Amygdala (tissue), 56 donors: ENCODE measurements at regions not wholly inside any gene's neighbourhood (a gene's known extent, or its start where the extent isn't known, plus 50 kb on each side); places are given as distances from the start of the nearest gene placed in this dataset.
"Not testable (repeated sequence)": the region's sequence is repeated elsewhere in the genome, so short reads cannot be mapped to it uniquely, and the experiment has no call there.

Source experiments
- DNase-seq, 56 donors: peaks; one replicate each; lab custom pipeline; 2025; lab: John Stamatoyannopoulos, UW

DNA sequence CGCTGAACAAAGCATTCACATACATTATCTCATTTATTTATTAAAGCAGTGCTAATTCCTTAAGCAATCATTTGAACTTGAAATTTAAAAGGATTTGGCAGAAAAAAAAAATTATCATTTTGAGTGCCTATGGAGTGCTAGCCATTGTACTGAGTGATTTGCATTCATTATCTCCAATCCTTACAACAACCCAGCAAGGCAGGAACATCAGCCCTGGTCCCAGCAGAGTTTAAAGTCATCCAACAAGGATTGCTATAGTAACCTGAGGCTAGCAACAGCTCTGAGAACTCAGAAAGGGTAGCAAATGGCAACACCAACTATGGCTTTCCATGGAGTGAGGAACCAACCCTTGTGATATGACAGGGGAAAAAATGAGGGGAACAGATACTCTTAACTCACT is 237.6 kb upstream of the SETMAR start:
- DNase-seq = no peak

DNA sequence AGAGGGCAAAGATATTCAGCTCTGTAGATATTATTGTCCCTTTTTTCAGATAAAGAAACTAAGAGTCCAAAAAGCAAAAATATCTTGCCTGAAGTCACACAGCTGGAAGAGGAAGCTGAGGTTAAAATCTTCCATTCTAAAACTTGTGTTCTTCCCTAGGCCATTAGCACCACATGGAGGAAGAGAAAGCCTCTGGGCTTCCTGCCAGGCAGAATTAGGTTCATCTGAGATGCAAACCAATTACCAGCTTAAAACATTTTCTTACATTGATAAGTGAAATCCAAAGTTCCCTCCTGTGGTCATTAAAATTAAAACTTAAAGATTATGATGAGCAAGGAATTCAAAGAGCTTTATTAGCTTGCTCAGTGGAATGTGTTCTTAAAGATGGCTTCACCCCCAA is 235.3 kb upstream of the SETMAR start:
- no peak for DNase-seq

- no peak for DNase-seq
Observed at GRCh38 chr3:4069796-4070195, 233.4 kb upstream of the SETMAR start.

GRCh38 chr3:4071481-4072184 is 231.5 kb upstream of the SETMAR start:
- DNase-seq = no peak

DNA sequence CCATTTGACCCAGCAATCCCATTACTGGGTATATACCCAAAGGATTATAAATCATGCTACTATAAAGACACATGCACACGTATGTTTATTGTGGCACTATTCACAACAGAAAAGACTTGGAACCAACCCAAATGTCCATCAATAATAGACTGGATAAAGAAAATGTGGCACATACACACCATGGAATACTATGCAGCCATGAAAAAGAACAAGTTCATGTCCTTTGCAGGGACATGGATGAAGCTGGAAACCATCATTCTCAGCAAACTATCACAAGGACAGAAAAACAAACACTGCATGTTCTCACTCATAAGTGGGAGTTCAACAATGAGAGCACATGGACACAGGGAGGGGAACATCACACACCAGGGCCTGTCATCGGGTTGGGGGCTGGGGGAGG is 225.9 kb upstream of the SETMAR start:
- not testable (repeated sequence) for DNase-seq

- no peak for DNase-seq
Observed at GRCh38 chr3:4077950-4078349, 225.2 kb upstream of the SETMAR start.

GRCh38 chr3:4078903-4079302 is 224.3 kb upstream of the SETMAR start:
- DNase-seq = no peak

DNA sequence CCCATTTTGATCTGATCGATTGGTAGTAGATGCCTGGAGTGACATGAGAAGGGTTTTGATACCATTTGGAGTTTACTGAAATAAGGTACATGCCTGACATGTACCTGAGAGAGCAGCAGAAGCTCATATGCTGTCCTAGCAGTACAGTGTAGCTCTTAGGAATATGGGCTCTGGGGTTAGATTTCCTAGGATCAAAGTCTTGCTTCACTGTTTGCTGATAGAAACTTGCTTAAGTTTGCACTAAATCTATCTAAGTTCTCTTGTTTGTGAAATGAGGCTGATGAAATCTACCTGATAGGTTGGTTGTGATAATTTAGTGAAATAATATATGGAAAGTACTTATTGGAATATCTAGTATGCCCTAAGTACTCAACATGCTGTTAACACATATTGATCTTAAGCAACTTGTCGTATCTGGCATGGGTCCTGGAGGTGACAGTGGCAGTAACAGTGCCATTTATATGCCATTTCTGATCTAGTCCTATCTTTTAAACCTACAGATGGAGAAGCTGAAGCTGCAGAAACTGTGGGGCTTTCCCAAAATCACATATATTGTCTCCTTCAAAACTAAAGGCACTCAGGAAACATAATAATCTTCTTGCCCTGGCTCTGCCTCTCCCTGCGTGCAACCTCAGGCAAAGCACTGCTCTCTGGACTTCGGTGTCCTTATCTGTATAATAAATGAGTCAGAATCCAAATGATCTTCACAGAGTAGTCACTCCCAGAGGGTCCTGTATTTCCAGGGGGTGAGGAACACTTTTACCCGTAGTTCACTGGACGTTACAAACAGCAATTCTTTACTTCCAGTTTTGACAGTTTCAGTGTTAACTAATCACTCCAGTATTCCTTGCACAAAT is 223.6 kb upstream of the SETMAR start:
- no peak for DNase-seq

DNA sequence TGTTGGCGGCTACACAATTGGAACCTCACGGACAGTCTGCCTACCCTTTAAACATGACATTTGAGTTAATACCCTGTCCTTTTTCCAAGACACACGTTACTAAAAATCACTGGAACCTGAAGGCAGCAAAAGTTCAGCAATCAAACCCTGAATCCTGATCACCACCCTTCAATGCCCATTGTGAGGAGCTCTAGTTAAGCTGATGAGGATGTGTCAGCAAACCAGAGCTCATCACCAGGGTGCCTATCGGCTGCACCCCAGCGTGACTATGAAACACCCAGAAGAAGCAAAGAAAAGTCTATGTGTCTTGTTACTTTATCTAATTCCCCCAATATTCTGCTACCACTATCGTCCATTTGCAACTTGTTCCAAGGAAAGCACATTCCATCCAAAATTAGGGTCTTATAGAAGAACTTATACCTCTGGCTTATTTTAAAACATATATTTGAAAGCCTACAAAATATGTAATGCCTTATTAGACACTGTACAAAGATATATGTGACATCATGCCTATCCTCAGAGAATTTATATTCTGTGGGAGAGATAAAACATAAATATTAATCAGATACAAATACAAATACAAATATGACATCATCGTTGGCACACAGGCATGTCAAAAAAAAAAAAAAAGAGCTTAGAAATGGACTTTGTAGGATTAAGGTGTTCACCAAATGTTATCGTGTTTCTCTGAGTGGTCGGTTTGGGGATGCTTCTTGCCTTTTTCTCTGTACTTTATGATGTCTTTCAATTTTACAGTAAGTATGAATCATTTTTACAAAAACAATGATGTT is 219.7 kb upstream of the SETMAR start:
- no peak for DNase-seq

DNA sequence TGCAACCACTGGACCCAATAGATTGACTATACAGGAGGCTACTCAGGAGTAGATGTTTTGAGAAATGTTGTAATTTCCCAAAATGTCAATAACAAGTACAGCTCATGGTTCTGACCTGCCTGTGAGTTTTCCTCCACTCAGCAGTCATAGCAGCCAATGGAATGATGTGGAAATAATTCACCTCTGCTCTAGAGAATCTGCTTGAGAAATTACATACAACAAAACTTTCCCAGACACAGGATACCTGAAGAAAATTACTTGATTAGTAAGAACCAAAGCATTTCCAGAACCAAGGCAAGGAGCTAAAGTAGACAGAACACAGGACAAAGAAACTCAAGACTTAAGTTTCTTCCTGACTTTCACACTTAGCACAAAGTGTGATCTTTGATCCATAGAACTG is 218.9 kb upstream of the SETMAR start:
- DNase-seq = no peak

DNA sequence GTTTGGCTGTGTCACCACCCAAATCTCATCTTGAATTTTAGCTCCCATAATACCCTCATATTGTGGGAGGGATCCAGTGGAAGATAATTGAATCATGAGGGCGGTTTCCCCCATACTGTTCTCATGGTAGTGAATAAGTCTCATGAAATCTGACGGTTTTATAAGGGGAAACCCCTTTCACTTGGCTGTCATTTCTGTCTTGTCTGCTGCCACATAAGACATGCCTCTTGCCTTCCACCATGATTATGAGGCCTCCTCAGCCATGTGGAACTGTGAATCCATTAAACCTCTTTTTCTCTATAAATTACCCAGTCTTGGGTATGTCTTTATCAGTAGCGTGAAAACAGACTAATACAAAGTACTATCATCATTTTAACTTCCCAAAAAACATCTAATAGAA is 216.5 kb upstream of the SETMAR start:
- DNase-seq = not testable (repeated sequence)

DNA sequence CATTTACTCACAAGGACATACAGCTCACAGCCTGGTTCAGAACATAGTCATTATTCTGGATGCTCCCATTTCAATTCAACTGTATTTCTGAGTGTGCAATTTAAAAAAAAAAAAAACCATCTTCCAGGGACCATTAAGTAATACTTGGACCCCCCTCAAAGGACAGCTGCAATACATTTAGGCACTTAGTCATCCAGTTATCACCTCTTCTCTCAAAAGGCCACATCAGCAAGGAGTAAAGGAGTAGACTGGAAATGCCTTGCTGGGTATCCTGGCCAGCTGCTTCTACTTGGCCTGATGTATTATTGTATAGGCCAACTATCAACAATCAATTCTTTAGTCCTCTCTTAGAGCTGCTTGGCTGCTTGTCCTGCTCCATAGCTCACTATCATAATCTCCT is 211.4 kb upstream of the SETMAR start:
- no peak for DNase-seq

GRCh38 chr3:4097801-4098200 is 205.4 kb upstream of the SETMAR start:
- no peak for DNase-seq

GRCh38 chr3:4099607-4100006 is 203.6 kb upstream of the SETMAR start:
- DNase-seq = no peak

DNA sequence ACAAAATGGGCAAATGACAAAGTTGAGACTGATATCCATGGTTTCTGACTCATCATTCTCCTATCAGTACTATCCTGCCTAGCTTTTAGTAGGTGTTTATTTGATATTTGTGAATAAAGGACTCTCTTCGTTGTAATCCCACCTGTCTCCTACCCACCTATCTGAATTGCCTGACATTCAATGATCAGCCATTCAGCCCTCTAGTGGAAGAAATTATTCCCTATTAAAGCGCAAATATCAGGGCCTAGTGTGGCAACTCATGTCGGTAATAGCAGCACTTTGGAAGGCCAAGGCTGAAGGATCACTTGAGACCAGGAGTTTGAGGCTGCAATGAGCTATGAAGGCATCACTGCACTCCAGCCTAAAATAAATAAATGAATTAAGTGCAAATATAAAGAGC is 195.7 kb upstream of the SETMAR start:
- DNase-seq = no peak

DNA sequence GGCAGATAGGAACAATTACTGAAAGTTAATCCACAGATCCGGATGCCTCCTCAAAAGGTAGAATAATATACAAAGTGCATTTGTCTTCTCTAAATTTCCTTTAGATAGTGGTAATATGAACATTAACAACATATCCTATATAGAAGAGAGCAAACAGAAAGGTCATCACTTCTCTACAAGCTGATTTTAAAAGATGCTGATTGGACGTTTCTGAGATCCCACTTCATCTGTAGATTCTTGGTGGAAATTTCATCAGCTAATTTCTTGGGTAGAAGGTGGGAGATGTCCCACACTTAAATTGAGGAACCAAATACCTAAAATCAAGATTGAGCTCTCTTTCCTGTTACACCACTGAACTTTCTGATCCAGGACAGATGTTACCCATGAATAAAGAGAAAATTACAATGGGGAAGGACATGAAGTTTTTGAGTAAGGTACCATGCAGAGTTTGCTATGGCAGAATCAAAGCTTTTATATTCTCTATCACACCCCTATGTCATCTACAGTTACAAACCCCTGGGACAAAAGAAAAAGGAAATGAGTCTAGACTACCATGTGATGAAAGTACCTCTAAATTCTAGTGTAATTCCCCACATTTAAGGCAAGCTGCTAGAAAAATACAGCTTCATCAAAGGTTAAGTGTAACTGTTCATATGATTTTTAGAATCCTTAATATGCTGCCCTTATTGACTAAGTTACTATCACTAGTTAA is 189.2 kb upstream of the SETMAR start:
- no peak for DNase-seq

DNA sequence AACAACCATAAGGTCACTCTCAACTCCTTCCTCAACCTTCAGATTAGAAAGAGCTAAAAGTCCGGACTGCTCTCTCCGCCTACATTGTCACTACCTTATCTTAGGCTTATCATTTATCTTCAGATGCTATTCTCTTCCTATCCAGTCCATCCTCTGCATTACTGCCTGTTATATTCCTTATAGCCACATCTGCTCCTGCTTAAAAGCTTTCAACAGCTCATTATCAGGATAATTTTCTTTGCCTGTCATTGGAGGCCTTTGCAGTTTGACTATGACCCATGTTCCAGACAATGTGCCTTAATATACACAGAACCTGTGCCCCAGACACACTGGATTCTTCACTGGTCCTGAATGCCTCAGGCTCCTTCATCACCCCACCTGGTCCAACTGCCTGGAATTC is 184.1 kb upstream of the SETMAR start:
- DNase-seq = no peak

DNA sequence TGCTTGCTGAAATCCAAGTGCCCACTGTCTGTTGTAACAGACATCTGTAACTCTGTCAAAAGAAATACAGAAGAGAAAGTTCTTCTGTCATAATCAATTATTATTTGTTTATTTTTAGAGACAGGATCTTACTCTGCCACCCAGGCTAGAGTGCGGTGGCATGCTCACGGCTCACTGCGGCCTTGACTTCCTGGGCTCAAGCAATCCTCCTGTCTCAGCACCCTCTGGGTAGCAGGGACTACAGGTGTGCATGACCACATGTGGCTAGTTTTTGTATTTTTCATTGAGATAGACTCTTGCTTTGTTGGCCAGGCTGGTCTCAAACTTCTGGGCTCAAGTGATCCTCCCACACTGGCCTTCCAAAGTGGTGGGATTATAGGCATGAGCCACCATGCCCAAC is 177.6 kb upstream of the SETMAR start:
- no peak for DNase-seq

GRCh38 chr3:4138150-4138785 is 164.9 kb upstream of the SETMAR start:
- no peak for DNase-seq

DNA sequence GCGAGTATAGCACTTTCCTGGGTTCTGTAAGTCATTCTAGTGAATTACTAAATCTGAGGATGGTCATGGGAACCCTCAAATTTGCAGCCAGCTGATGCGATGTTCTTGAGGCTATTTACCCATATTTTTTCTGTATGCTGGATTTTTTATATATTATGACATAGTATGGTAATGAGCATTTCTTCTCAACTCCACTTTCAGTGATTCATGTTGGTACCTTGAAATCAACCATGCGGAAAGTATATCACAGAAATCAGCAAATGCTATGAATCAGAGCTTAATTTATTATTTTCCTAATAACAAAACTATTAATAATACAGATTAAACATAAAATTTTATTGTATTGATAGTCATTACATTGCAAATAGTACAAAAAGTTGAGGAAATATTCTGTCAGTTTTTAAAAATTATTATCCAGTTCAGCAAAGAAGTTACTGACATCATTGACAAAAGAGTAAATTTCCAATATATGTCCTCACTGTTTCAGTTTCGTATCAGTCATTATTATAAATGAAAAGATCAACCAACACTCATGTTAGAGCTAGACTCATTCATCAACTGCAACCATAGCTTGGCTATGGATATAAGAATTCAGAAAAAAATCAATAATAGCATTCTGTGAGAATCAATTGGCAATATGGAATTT is 164.3 kb upstream of the SETMAR start:
- DNase-seq = no peak
